ENCODE measurements at regions not wholly inside any gene's neighbourhood (a gene's known extent, or its start where the extent isn't known, plus 50 kb on each side); places are given as distances from the start of the nearest gene placed in this dataset.

GRCh38 chr2:22854588-22854987 lies 530.4 kb upstream of the KLHL29 start:
- TF ChIP-seq ZNF274 (IDR thresholded peaks at IDR 0.05; ENCODE audit: low read depth, low read length) (no peak), YY1 (IDR thresholded peaks at IDR 0.05; ENCODE audit: insufficient read depth, insufficient read length) (no peak), SUZ12 (IDR thresholded peaks at IDR 0.05; ENCODE audit: extremely low read depth, insufficient read depth, insufficient read length) (no peak)
- H3K9me3 ChIP-seq (ENCODE audit: insufficient read depth, low read length): 0 out of 2 replicates have a peak, but pooled peaks cover 7% of the 10 kb centered on the region

GRCh38 chr2:22855081-22855480 lies 529.9 kb upstream of the KLHL29 start:
- no peak for DNase-seq (ENCODE audit: low read depth, low spot score)
- TF ChIP-seq ZNF274 (IDR thresholded peaks at IDR 0.05; ENCODE audit: low read depth, low read length) (no peak), YY1 (IDR thresholded peaks at IDR 0.05; ENCODE audit: insufficient read depth, insufficient read length) (no peak), SUZ12 (IDR thresholded peaks at IDR 0.05; ENCODE audit: extremely low read depth, insufficient read depth, insufficient read length) (no peak)
- no peaks in the 10 kb centered on the region for H3K4me1 ChIP-seq (ENCODE audit: insufficient read depth, insufficient read length)
- no peaks in the 10 kb centered on the region for H3K27me3 ChIP-seq (ENCODE audit: insufficient read depth, insufficient read length)
- H3K9ac ChIP-seq (ENCODE audit: insufficient read length, low read depth): no peak overlapping the region
- no peak overlapping the region for H3K4me3 ChIP-seq (ENCODE audit: insufficient read length, low read depth)
- H3K36me3 ChIP-seq (ENCODE audit: insufficient read depth, insufficient read length, low read length): no peaks in the 10 kb centered on the region
- 0 out of 2 replicates have a peak, but pooled peaks cover 7% of the 10 kb centered on the region for H3K9me3 ChIP-seq (ENCODE audit: insufficient read depth, low read length)

More at GRCh38 chr2:22854588-22854987, 530.4 kb upstream of the KLHL29 start:
- Histone ChIP-seq H3K9ac (ENCODE audit: insufficient read length, low read depth) (no peak overlapping the region), H3K27me3 (ENCODE audit: insufficient read depth, insufficient read length) (no peaks in the 10 kb centered on the region), H3K4me1 (ENCODE audit: insufficient read depth, insufficient read length) (no peaks in the 10 kb centered on the region), H3K36me3 (ENCODE audit: insufficient read depth, insufficient read length, low read length) (no peaks in the 10 kb centered on the region), H3K4me3 (ENCODE audit: insufficient read length, low read depth) (no peak overlapping the region)
- no peak for DNase-seq (ENCODE audit: low read depth, low spot score)

GRCh38 chr2:22855761-22856184 lies 529.2 kb upstream of the KLHL29 start:
- Histone ChIP-seq H3K9ac (ENCODE audit: insufficient read length, low read depth) (no peak overlapping the region), H3K4me1 (ENCODE audit: insufficient read depth, insufficient read length) (no peaks in the 10 kb centered on the region), H3K36me3 (ENCODE audit: insufficient read depth, insufficient read length, low read length) (no peaks in the 10 kb centered on the region), H3K9me3 (ENCODE audit: insufficient read depth, low read length) (0 out of 2 replicates have a peak, but pooled peaks cover 7% of the 10 kb centered on the region), H3K4me3 (ENCODE audit: insufficient read length, low read depth) (no peak overlapping the region), H3K27me3 (ENCODE audit: insufficient read depth, insufficient read length) (no peaks in the 10 kb centered on the region)
- TF ChIP-seq YY1 (IDR thresholded peaks at IDR 0.05; ENCODE audit: insufficient read depth, insufficient read length) (no peak), SUZ12 (IDR thresholded peaks at IDR 0.05; ENCODE audit: extremely low read depth, insufficient read depth, insufficient read length) (no peak), ZNF274 (IDR thresholded peaks at IDR 0.05; ENCODE audit: low read depth, low read length) (no peak)
- DNase-seq (ENCODE audit: low read depth, low spot score): no peak

- H3K4me3 ChIP-seq (ENCODE audit: insufficient read length, low read depth): no peak overlapping the region
- H3K9me3 ChIP-seq (ENCODE audit: insufficient read depth, low read length): no peaks in the 10 kb centered on the region
- no peaks in the 10 kb centered on the region for H3K27me3 ChIP-seq (ENCODE audit: insufficient read depth, insufficient read length)
- no peak for DNase-seq (ENCODE audit: low read depth, low spot score)
- TF ChIP-seq YY1 (IDR thresholded peaks at IDR 0.05; ENCODE audit: insufficient read depth, insufficient read length): no peak
- no peak for TF ChIP-seq SUZ12 (IDR thresholded peaks at IDR 0.05; ENCODE audit: extremely low read depth, insufficient read depth, insufficient read length)
- no peak for TF ChIP-seq ZNF274 (IDR thresholded peaks at IDR 0.05; ENCODE audit: low read depth, low read length)
- H3K9ac ChIP-seq (ENCODE audit: insufficient read length, low read depth): no peak overlapping the region
- no peaks in the 10 kb centered on the region for H3K4me1 ChIP-seq (ENCODE audit: insufficient read depth, insufficient read length)
- no peaks in the 10 kb centered on the region for H3K36me3 ChIP-seq (ENCODE audit: insufficient read depth, insufficient read length, low read length)
Observed at GRCh38 chr2:22867973-22868372, 517.0 kb upstream of the KLHL29 start.

- no peaks in the 10 kb centered on the region for H3K4me1 ChIP-seq (ENCODE audit: insufficient read depth, insufficient read length)
- no peaks in the 10 kb centered on the region for H3K36me3 ChIP-seq (ENCODE audit: insufficient read depth, insufficient read length, low read length)
- no peaks in the 10 kb centered on the region for H3K9me3 ChIP-seq (ENCODE audit: insufficient read depth, low read length)
- H3K27me3 ChIP-seq (ENCODE audit: insufficient read depth, insufficient read length): no peaks in the 10 kb centered on the region
- TF ChIP-seq SUZ12 (IDR thresholded peaks at IDR 0.05; ENCODE audit: extremely low read depth, insufficient read depth, insufficient read length): no peak
- TF ChIP-seq ZNF274 (IDR thresholded peaks at IDR 0.05; ENCODE audit: low read depth, low read length): no peak
- TF ChIP-seq YY1 (IDR thresholded peaks at IDR 0.05; ENCODE audit: insufficient read depth, insufficient read length): no peak
- no peak overlapping the region for H3K9ac ChIP-seq (ENCODE audit: insufficient read length, low read depth)
- DNase-seq (ENCODE audit: low read depth, low spot score): no peak
- H3K4me3 ChIP-seq (ENCODE audit: insufficient read length, low read depth): no peak overlapping the region
Observed at GRCh38 chr2:22878121-22878520, 506.9 kb upstream of the KLHL29 start.

GRCh38 chr2:22879009-22879863 lies 505.7 kb upstream of the KLHL29 start:
- no peaks in the 10 kb centered on the region for H3K36me3 ChIP-seq (ENCODE audit: insufficient read depth, insufficient read length, low read length)
- H3K9me3 ChIP-seq (ENCODE audit: insufficient read depth, low read length): peaks cover 5% of the 10 kb centered on the region
- no peaks in the 10 kb centered on the region for H3K27me3 ChIP-seq (ENCODE audit: insufficient read depth, insufficient read length)
- DNase-seq (ENCODE audit: low read depth, low spot score): no peak
- TF ChIP-seq ZNF274 (IDR thresholded peaks at IDR 0.05; ENCODE audit: low read depth, low read length) (no peak), SUZ12 (IDR thresholded peaks at IDR 0.05; ENCODE audit: extremely low read depth, insufficient read depth, insufficient read length) (no peak), YY1 (IDR thresholded peaks at IDR 0.05; ENCODE audit: insufficient read depth, insufficient read length) (no peak)
- H3K4me1 ChIP-seq (ENCODE audit: insufficient read depth, insufficient read length): no peaks in the 10 kb centered on the region
- no peak overlapping the region for H3K9ac ChIP-seq (ENCODE audit: insufficient read length, low read depth)
- H3K4me3 ChIP-seq (ENCODE audit: insufficient read length, low read depth): no peak overlapping the region

- Histone ChIP-seq H3K27me3 (ENCODE audit: insufficient read depth, insufficient read length) (no peaks in the 10 kb centered on the region), H3K4me3 (ENCODE audit: insufficient read length, low read depth) (no peak overlapping the region), H3K9me3 (ENCODE audit: insufficient read depth, low read length) (peaks cover 5% of the 10 kb centered on the region), H3K4me1 (ENCODE audit: insufficient read depth, insufficient read length) (no peaks in the 10 kb centered on the region), H3K36me3 (ENCODE audit: insufficient read depth, insufficient read length, low read length) (no peaks in the 10 kb centered on the region), H3K9ac (ENCODE audit: insufficient read length, low read depth) (no peak overlapping the region)
- TF ChIP-seq ZNF274 (IDR thresholded peaks at IDR 0.05; ENCODE audit: low read depth, low read length) (no peak), SUZ12 (IDR thresholded peaks at IDR 0.05; ENCODE audit: extremely low read depth, insufficient read depth, insufficient read length) (no peak)
- no peak for DNase-seq (ENCODE audit: low read depth, low spot score)
Observed at GRCh38 chr2:22880161-22880560, 504.8 kb upstream of the KLHL29 start.
